ENCODE measurements at regions not wholly inside any gene's neighbourhood (a gene's known extent, or its start where the extent isn't known, plus 50 kb on each side); places are given as distances from the start of the nearest gene placed in this dataset.

- Histone ChIP-seq H3K36me3 (ENCODE audit: control insufficient read depth in 1 of 2, insufficient read depth in 2 of 2, low read length in 2 of 2) (peaks cover 0 to 8% of the 10 kb centered on the region in 2 donors), H3K4me1 (ENCODE audit: control insufficient read depth in 1 of 2, insufficient read depth in 2 of 2, low read length in 2 of 2) (no peaks in the 10 kb centered on the region), H3K27me3 (ENCODE audit: low read depth, low read length) (no peaks in the 10 kb centered on the region), H3K9me3 (ENCODE audit: control insufficient read depth in 1 of 2, low read length in 2 of 2) (peaks cover 0 to under 1% of the 10 kb centered on the region in 2 donors), H3K4me3 (ENCODE audit: low read depth in 1 of 2, low read length in 2 of 2) (no peak overlapping the region), H3K27ac (ENCODE audit: low read length) (no peak overlapping the region)
Observed at GRCh38 chr9:121592265-121592664, 59.2 kb upstream of the DAB2IP start.

- no peaks in the 10 kb centered on the region for H3K27me3 ChIP-seq (ENCODE audit: low read depth, low read length)
- H3K4me3 ChIP-seq (ENCODE audit: low read depth in 1 of 2, low read length in 2 of 2): no peak overlapping the region
- peaks cover 0 to 8% of the 10 kb centered on the region in 2 donors for H3K36me3 ChIP-seq (ENCODE audit: control insufficient read depth in 1 of 2, insufficient read depth in 2 of 2, low read length in 2 of 2)
- H3K4me1 ChIP-seq (ENCODE audit: control insufficient read depth in 1 of 2, insufficient read depth in 2 of 2, low read length in 2 of 2): peaks cover 0 to 4% of the 10 kb centered on the region in 2 donors
- peaks cover 0 to 3% of the 10 kb centered on the region in 2 donors for H3K9me3 ChIP-seq (ENCODE audit: control insufficient read depth in 1 of 2, low read length in 2 of 2)
- no peak overlapping the region for H3K27ac ChIP-seq (ENCODE audit: low read length)
Observed at GRCh38 chr9:121593066-121593465, 58.4 kb upstream of the DAB2IP start.

- peaks cover 0 to 3% of the 10 kb centered on the region in 2 donors for H3K9me3 ChIP-seq (ENCODE audit: control insufficient read depth in 1 of 2, low read length in 2 of 2)
- no peaks in the 10 kb centered on the region for H3K36me3 ChIP-seq (ENCODE audit: control insufficient read depth in 1 of 2, insufficient read depth in 2 of 2, low read length in 2 of 2)
- no peak overlapping the region for H3K4me3 ChIP-seq (ENCODE audit: low read depth in 1 of 2, low read length in 2 of 2)
- H3K4me1 ChIP-seq (ENCODE audit: control insufficient read depth in 1 of 2, insufficient read depth in 2 of 2, low read length in 2 of 2): peaks cover 3 to 19% of the 10 kb centered on the region in 2 donors
- H3K27ac ChIP-seq (ENCODE audit: low read length): no peak overlapping the region
- H3K27me3 ChIP-seq (ENCODE audit: low read depth, low read length): no peaks in the 10 kb centered on the region
Observed at GRCh38 chr9:121596515-121596914, 54.9 kb upstream of the DAB2IP start.

GRCh38 chr9:121597698-121598166, 53.7 kb upstream of the DAB2IP start:
- H3K36me3 ChIP-seq (ENCODE audit: control insufficient read depth in 1 of 2, insufficient read depth in 2 of 2, low read length in 2 of 2): no peaks in the 10 kb centered on the region
- peak overlapping the region; percentile 26 for H3K27ac ChIP-seq (ENCODE audit: low read length)
- no peaks in the 10 kb centered on the region for H3K27me3 ChIP-seq (ENCODE audit: low read depth, low read length)
- peaks cover 0 to 3% of the 10 kb centered on the region in 2 donors for H3K9me3 ChIP-seq (ENCODE audit: control insufficient read depth in 1 of 2, low read length in 2 of 2)
- peak overlapping the region in 1 of 2 donors; percentile 71 for H3K4me3 ChIP-seq (ENCODE audit: low read depth in 1 of 2, low read length in 2 of 2)
- H3K4me1 ChIP-seq (ENCODE audit: control insufficient read depth in 1 of 2, insufficient read depth in 2 of 2, low read length in 2 of 2): peaks cover 3 to 22% of the 10 kb centered on the region in 2 donors

GRCh38 chr9:121598167-121598964, 53.1 kb upstream of the DAB2IP start:
- no peaks in the 10 kb centered on the region for H3K27me3 ChIP-seq (ENCODE audit: low read depth, low read length)
- no peaks in the 10 kb centered on the region for H3K36me3 ChIP-seq (ENCODE audit: control insufficient read depth in 1 of 2, insufficient read depth in 2 of 2, low read length in 2 of 2)
- peak overlapping the region; percentile 51 for H3K27ac ChIP-seq (ENCODE audit: low read length)
- peak overlapping the region; percentile 56 to 71 for H3K4me3 ChIP-seq (ENCODE audit: low read depth in 1 of 2, low read length in 2 of 2)
- H3K9me3 ChIP-seq (ENCODE audit: control insufficient read depth in 1 of 2, low read length in 2 of 2): peaks cover 0 to 3% of the 10 kb centered on the region in 2 donors
- peaks cover 3 to 27% of the 10 kb centered on the region in 2 donors for H3K4me1 ChIP-seq (ENCODE audit: control insufficient read depth in 1 of 2, insufficient read depth in 2 of 2, low read length in 2 of 2)

- peaks cover 0 to 3% of the 10 kb centered on the region in 2 donors for H3K9me3 ChIP-seq (ENCODE audit: control insufficient read depth in 1 of 2, low read length in 2 of 2)
- peak overlapping the region; percentile 56 to 71 for H3K4me3 ChIP-seq (ENCODE audit: low read depth in 1 of 2, low read length in 2 of 2)
- no peaks in the 10 kb centered on the region for H3K27me3 ChIP-seq (ENCODE audit: low read depth, low read length)
- peaks cover 3 to 34% of the 10 kb centered on the region in 2 donors for H3K4me1 ChIP-seq (ENCODE audit: control insufficient read depth in 1 of 2, insufficient read depth in 2 of 2, low read length in 2 of 2)
- peak overlapping the region; percentile 51 for H3K27ac ChIP-seq (ENCODE audit: low read length)
- H3K36me3 ChIP-seq (ENCODE audit: control insufficient read depth in 1 of 2, insufficient read depth in 2 of 2, low read length in 2 of 2): no peaks in the 10 kb centered on the region
Observed at GRCh38 chr9:121598965-121599871, 52.2 kb upstream of the DAB2IP start.

GRCh38 chr9:121599872-121600585, 51.4 kb upstream of the DAB2IP start:
- Histone ChIP-seq H3K4me3 (ENCODE audit: low read depth in 1 of 2, low read length in 2 of 2) (peak overlapping the region; percentile 50 to 71), H3K36me3 (ENCODE audit: control insufficient read depth in 1 of 2, insufficient read depth in 2 of 2, low read length in 2 of 2) (no peaks in the 10 kb centered on the region), H3K9me3 (ENCODE audit: control insufficient read depth in 1 of 2, low read length in 2 of 2) (peaks cover 0 to 3% of the 10 kb centered on the region in 2 donors), H3K27ac (ENCODE audit: low read length) (no peak overlapping the region), H3K4me1 (ENCODE audit: control insufficient read depth in 1 of 2, insufficient read depth in 2 of 2, low read length in 2 of 2) (peaks cover 3 to 40% of the 10 kb centered on the region in 2 donors), H3K27me3 (ENCODE audit: low read depth, low read length) (no peaks in the 10 kb centered on the region)

- Histone ChIP-seq H3K27me3 (ENCODE audit: low read depth, low read length) (no peaks in the 10 kb centered on the region), H3K4me1 (ENCODE audit: control insufficient read depth in 1 of 2, insufficient read depth in 2 of 2, low read length in 2 of 2) (peaks cover 3 to 40% of the 10 kb centered on the region in 2 donors), H3K27ac (ENCODE audit: low read length) (no peak overlapping the region), H3K36me3 (ENCODE audit: control insufficient read depth in 1 of 2, insufficient read depth in 2 of 2, low read length in 2 of 2) (no peaks in the 10 kb centered on the region), H3K9me3 (ENCODE audit: control insufficient read depth in 1 of 2, low read length in 2 of 2) (peaks cover 0 to 3% of the 10 kb centered on the region in 2 donors), H3K4me3 (ENCODE audit: low read depth in 1 of 2, low read length in 2 of 2) (no peak overlapping the region)
Observed at GRCh38 chr9:121601194-121601593, 50.2 kb upstream of the DAB2IP start.

All from muscle layer of duodenum (tissue), 2 donors.